Inflammatory macrophage treated with lipopolysaccharide for 4 hours (primary cell): ENCODE measurements at regions not wholly inside any gene's neighbourhood (a gene's known extent, or its start where the extent isn't known, plus 50 kb on each side); places are given as distances from the start of the nearest gene placed in this dataset.

ENCODE experiments used
- DNase-seq: peaks from one replicate; pipeline ENCODE4 v3.0.0-alpha.2; 2020

- DNase-seq, result no peak
Measured at GRCh38 chr17:17398188-17398942, 78.4 kb upstream of the MED9 start.

- DNase-seq, result no peak
Measured at GRCh38 chr17:17398943-17399926, 77.6 kb upstream of the MED9 start.

- DNase-seq, result no peak
Measured at GRCh38 chr17:17400070-17400469, 76.7 kb upstream of the MED9 start.

GRCh38 chr17:17400566-17401184, 76.1 kb upstream of the MED9 start:
- no peak for DNase-seq

GRCh38 chr17:17401271-17401781, 75.5 kb upstream of the MED9 start:
- peak; percentile 16 for DNase-seq

GRCh38 chr17:17402558-17402957, 74.2 kb upstream of the MED9 start:
- no peak for DNase-seq

- DNase-seq, result no peak
Measured at GRCh38 chr17:17403065-17403464, 73.7 kb upstream of the MED9 start.

- no peak for DNase-seq
Measured at GRCh38 chr17:17403899-17404576, 72.8 kb upstream of the MED9 start.

- DNase-seq, result no peak
Measured at GRCh38 chr17:17405673-17406072, 71.1 kb upstream of the MED9 start.

GRCh38 chr17:17406225-17406624, 70.6 kb upstream of the MED9 start:
- no peak for DNase-seq

GRCh38 chr17:17408236-17408794, 68.5 kb upstream of the MED9 start:
- DNase-seq, result peak; percentile 90

GRCh38 chr17:17410357-17410756, 66.4 kb upstream of the MED9 start:
- DNase-seq, result no peak

- no peak for DNase-seq
Measured at GRCh38 chr17:17411692-17412091, 65.1 kb upstream of the MED9 start.

GRCh38 chr17:17412326-17412725, 64.5 kb upstream of the MED9 start:
- DNase-seq, result no peak

- no peak for DNase-seq
Measured at GRCh38 chr17:17413215-17413792, 63.5 kb upstream of the MED9 start.

- no peak for DNase-seq
Measured at GRCh38 chr17:17413821-17414220, 63.0 kb upstream of the MED9 start.

GRCh38 chr17:17414341-17414805, 62.4 kb upstream of the MED9 start:
- no peak for DNase-seq

- DNase-seq, result no peak
Measured at GRCh38 chr17:17415006-17415405, 61.8 kb upstream of the MED9 start.

- peak; percentile 69 for DNase-seq
Measured at GRCh38 chr17:17416007-17416399, 60.8 kb upstream of the MED9 start.

GRCh38 chr17:17416400-17417360, 60.1 kb upstream of the MED9 start:
- no peak for DNase-seq
